Gastroesophageal sphincter (tissue), 3 donors: ENCODE measurements at regions not wholly inside any gene's neighbourhood (a gene's known extent, or its start where the extent isn't known, plus 50 kb on each side); places are given as distances from the start of the nearest gene placed in this dataset.

ENCODE experiments used
- CTCF ChIP-seq, 4 experiments: fragments of 200-600 bp in 2 of 4; fragments of 450-650 bp in 2 of 4; sonication (generic) in 1 of 4; IDR thresholded peaks; one replicate each; pipeline ENCODE4 v1.5.1; 2017 to 2019; ENCODE audit warnings: antibody characterized with exemption in 4 of 4, mild to moderate bottlenecking in 2 of 4, moderate library complexity in 2 of 4
- EP300 ChIP-seq: sonication (generic); formaldehyde crosslinking; IDR thresholded peaks from one replicate; pipeline ENCODE4 v1.6.1; 2017; ENCODE audit warnings: antibody characterized with exemption, mild to moderate bottlenecking
- POLR2A ChIP-seq, 2 donors: fragments of 450-650 bp; IDR thresholded peaks; one replicate each; pipeline ENCODE4 v1.6.1; 2017; ENCODE audit warnings: antibody characterized with exemption in 2 of 2, mild to moderate bottlenecking in 2 of 2, moderate library complexity in 1 of 2

GRCh38 chr6:148147463-148147830 is 195.2 kb upstream of the SASH1 start:
- TF ChIP-seq CTCF (IDR thresholded peaks at IDR 0.05) (no peak), POLR2A (IDR thresholded peaks at IDR 0.05) (no peak), EP300 (no peak)
